Bronchial epithelial cell (primary cell): ENCODE measurements at regions not wholly inside any gene's neighbourhood (a gene's known extent, or its start where the extent isn't known, plus 50 kb on each side); places are given as distances from the start of the nearest gene placed in this dataset.

ENCODE experiments used
- DNase-seq: peaks from one replicate; pipeline ENCODE4 v3.0.0-alpha.2; 2010; ENCODE audit warnings: low read depth
- FAIRE-seq: peaks from 2 replicates; lab custom pipeline; 2011; peaks lifted over from hg19 to GRCh38; lab: Jason Lieb, UNC
- H3K27me3 ChIP-seq: 2 replicates; pipeline ENCODE4 v1.5.1; 2011; ENCODE audit warnings: low read length; ENCODE audit not compliant: control insufficient read depth, insufficient read depth
- H3K36me3 ChIP-seq: 2 replicates; pipeline ENCODE4 v1.5.1; 2011; ENCODE audit warnings: low read length; ENCODE audit not compliant: control insufficient read depth, insufficient read depth
- H3K4me3 ChIP-seq: 2 replicates; pipeline ENCODE4 v1.5.1; 2011; ENCODE audit warnings: mild to moderate bottlenecking, low read depth, low read length, control low read depth
- CTCF ChIP-seq: IDR thresholded peaks from 2 replicates; pipeline ENCODE4 v1.5.1; 2011; ENCODE audit warnings: mild to moderate bottlenecking, moderate library complexity, low read length, control low read depth, inconsistent platforms; ENCODE audit not compliant: insufficient read depth, severe bottlenecking

- Histone ChIP-seq H3K27me3 (no peaks in the 10 kb centered on the region), H3K4me3 (no peak overlapping the region), H3K36me3 (no peaks in the 10 kb centered on the region)
- DNase-seq, result no peak
- TF ChIP-seq CTCF, result no peak
- no peak for FAIRE-seq
Measured at GRCh38 chr20:53679597-53680309, 86.1 kb upstream of the ZNF217 start.

- no peaks in the 10 kb centered on the region for H3K27me3 ChIP-seq
- FAIRE-seq (no peak), DNase-seq (no peak)
- no peak for TF ChIP-seq CTCF
- no peak overlapping the region for H3K4me3 ChIP-seq
- no peaks in the 10 kb centered on the region for H3K36me3 ChIP-seq
Measured at GRCh38 chr20:53678990-53679596, 85.5 kb upstream of the ZNF217 start.

- Histone ChIP-seq H3K36me3 (no peaks in the 10 kb centered on the region), H3K4me3 (no peak overlapping the region), H3K27me3 (no peaks in the 10 kb centered on the region)
- DNase-seq (no peak), FAIRE-seq (no peak)
- no peak for TF ChIP-seq CTCF
Measured at GRCh38 chr20:53678315-53678989, 84.8 kb upstream of the ZNF217 start.

GRCh38 chr20:53677447-53678314 is 84.0 kb upstream of the ZNF217 start:
- DNase-seq (no peak), FAIRE-seq (no peak)
- no peak overlapping the region for H3K4me3 ChIP-seq
- no peak for TF ChIP-seq CTCF
- no peaks in the 10 kb centered on the region for H3K27me3 ChIP-seq
- H3K36me3 ChIP-seq, result no peaks in the 10 kb centered on the region

GRCh38 chr20:53676987-53677386 is 83.3 kb upstream of the ZNF217 start:
- DNase-seq, result no peak

More at GRCh38 chr20:53676987-53677386, 83.3 kb upstream of the ZNF217 start:
- Histone ChIP-seq H3K4me3 (no peak overlapping the region), H3K27me3 (no peaks in the 10 kb centered on the region), H3K36me3 (no peaks in the 10 kb centered on the region)
- no peak for TF ChIP-seq CTCF
- FAIRE-seq, result no peak
